ENCODE measurements at regions not wholly inside any gene's neighbourhood (a gene's known extent, or its start where the extent isn't known, plus 50 kb on each side); places are given as distances from the start of the nearest gene placed in this dataset.
"Not testable (repeated sequence)": the region's sequence is repeated elsewhere in the genome, so short reads cannot be mapped to it uniquely, and the experiment has no call there.

GRCh38 chr6:170006071-170006899 is 254.9 kb downstream of the ERMARD start:
- DNase-seq (ENCODE audit: insufficient read length, low spot score) (no peak), FAIRE-seq (no peak)
- no peak for TF ChIP-seq CTCF (IDR thresholded peaks at IDR 0.05; ENCODE audit: insufficient read depth, missing control alignments)

- no peak for TF ChIP-seq CTCF (IDR thresholded peaks at IDR 0.05; ENCODE audit: insufficient read depth, missing control alignments)
- no peak for DNase-seq (ENCODE audit: insufficient read length, low spot score)
- no peak for FAIRE-seq
These were observed 254.2 kb downstream of the ERMARD start for GRCh38 chr6:170005665-170006064.

GRCh38 chr6:170004585-170005210 is 253.3 kb downstream of the ERMARD start:
- no peak for FAIRE-seq
- TF ChIP-seq CTCF (IDR thresholded peaks at IDR 0.05; ENCODE audit: insufficient read depth, missing control alignments): no peak
- DNase-seq (ENCODE audit: insufficient read length, low spot score): no peak

GRCh38 chr6:170003451-170004160 is 252.2 kb downstream of the ERMARD start:
- no peak for TF ChIP-seq CTCF (IDR thresholded peaks at IDR 0.05; ENCODE audit: insufficient read depth, missing control alignments)
- no peak for FAIRE-seq
- no peak for DNase-seq (ENCODE audit: insufficient read length, low spot score)

GRCh38 chr6:170003027-170003426 is 251.6 kb downstream of the ERMARD start:
- no peak for TF ChIP-seq CTCF (IDR thresholded peaks at IDR 0.05; ENCODE audit: insufficient read depth, missing control alignments)
- no peak for DNase-seq (ENCODE audit: insufficient read length, low spot score)
- no peak for FAIRE-seq

- not testable (repeated sequence) for FAIRE-seq; DNase-seq (ENCODE audit: insufficient read length, low spot score)
These were observed 250.4 kb downstream of the ERMARD start for GRCh38 chr6:170001782-170002181.

- no peak for FAIRE-seq
- TF ChIP-seq CTCF (IDR thresholded peaks at IDR 0.05; ENCODE audit: insufficient read depth, missing control alignments): no peak
These were observed 248.8 kb downstream of the ERMARD start for GRCh38 chr6:170000071-170000843.

More at GRCh38 chr6:170000071-170000843, 248.8 kb downstream of the ERMARD start:
- no peak for DNase-seq (ENCODE audit: insufficient read length, low spot score)
